Heart right ventricle (tissue), 16 donors: ENCODE measurements at regions not wholly inside any gene's neighbourhood (a gene's known extent, or its start where the extent isn't known, plus 50 kb on each side); places are given as distances from the start of the nearest gene placed in this dataset.

Experiments used
- ATAC-seq, 8 donors: fragments of 200-7000 bp; cut with Tn5 transposase; one replicate each; pipeline ENCODE4 v1.9.1; 2020; ENCODE audit warnings: mild to moderate bottlenecking in 8 of 8, moderate library complexity in 8 of 8, moderate number of reproducible peaks in 1 of 8
- DNase-seq, 2 donors: peaks; one replicate each; pipeline ENCODE4 v3.0.0-alpha.2; 2020
- H3K27ac ChIP-seq, 10 donors: fragments of 200-600 bp; sonication (generic) in 2 of 10; one replicate each; pipeline versions ENCODE4 v1.5.0 to v1.8.0; 2020 to 2022; ENCODE audit warnings: mild to moderate bottlenecking in 3 of 10
- H3K27me3 ChIP-seq, 7 donors: fragments of 200-600 bp; one replicate each; pipeline ENCODE4 v1.8.0; 2021 to 2022; ENCODE audit warnings: mild to moderate bottlenecking in 2 of 7
- H3K36me3 ChIP-seq, 9 donors: fragments of 200-600 bp; sonication (generic) in 1 of 9; one replicate each; pipeline versions ENCODE4 v1.5.0 to v1.8.0; 2020 to 2022; ENCODE audit warnings: mild to moderate bottlenecking in 2 of 9
- H3K4me1 ChIP-seq, 9 donors: fragments of 200-600 bp; sonication (generic) in 1 of 9; one replicate each; pipeline versions ENCODE4 v1.5.0 to v1.8.0; 2020 to 2022; ENCODE audit warnings: mild to moderate bottlenecking in 4 of 9
- H3K4me3 ChIP-seq, 10 donors: fragments of 200-600 bp; sonication (generic) in 2 of 10; one replicate each; pipeline versions ENCODE4 v1.5.0 to v1.8.0; 2020 to 2022; ENCODE audit warnings: mild to moderate bottlenecking in 7 of 10, moderate library complexity in 2 of 10
- H3K9me3 ChIP-seq, 11 donors: fragments of 200-600 bp in 10 of 11; sonication (generic) in 2 of 11; one replicate each; pipeline versions ENCODE4 v1.5.0 to v1.8.0; 2013 to 2022; ENCODE audit warnings: mild to moderate bottlenecking in 2 of 11, control low read depth in 1 of 11, moderate library complexity in 1 of 11
- CTCF ChIP-seq, 9 donors: fragments of 200-600 bp; sonication (generic) in 2 of 9; IDR thresholded peaks; one replicate each; pipeline versions ENCODE4 v1.5.0 to v1.8.0; 2021 to 2022; ENCODE audit warnings: antibody characterized with exemption in 9 of 9, mild to moderate bottlenecking in 5 of 9, moderate library complexity in 1 of 9
- WGBS, 2 donors: extraction: QIAGEN DNeasy Blood & Tissue Kit; methylation state at CpG; one replicate each; pipeline ENCODE4 v1.1.7; 2013; ENCODE audit warnings: inconsistent platforms in 1 of 2; 5-methylcytosine and 5-hydroxymethylcytosine counted together
- intact Hi-C, 10 donors: fragments of 100-400 bp; cut with DNase I; formaldehyde crosslinking; loops; one replicate each; pipeline versions ENCODE4 v1.11.1 to v1.14.2; 2022
- donor health status: Arrhythmogenic right ventricular cardiomyopathy.
- donor health status: ischemic (EF 13 %, LVEDD 7.1; RV severe dilation, severe dysfunction).
- donor health status: healthy with polysubstance abuse.
- donor health status: DM: no; HTN: yes; CAD: no.
- donor health status: DM: no; HTN: no; CAD: no.
- donor health status: ischemic (EF 25% LVEDD 6.9; RV normal size, moderate dysfunction).
- donor health status: ischemic (EF 25% LVEDD 5.7; RV mildly dilated, moderate dysfunction).
- donor health status: healthy.
- donor health status: DM: yes; HTN: yes; CAD: no.
- donor health status: Ischemic cardiomyopathy.
- donor health status: ischemic (EF 35%, LVEDD 5.7; RV mildly dilated, moderate dysfunction).
- donor health status: nonischemic (EF 11% LVEDD 7.7; RV severe dilation, severe dysfunction).
- donor health status: DM: yes; HTN: yes; CAD: no.
- donor health status: PGD.
- donor health status: ischemic (EF 29% LVEDD 5.4; RV normal size, mild dysfunction).
- donor health status: nonischemic (EF 23%, LVEDD 6.1; RV moderate dilation, normal function).

DNA sequence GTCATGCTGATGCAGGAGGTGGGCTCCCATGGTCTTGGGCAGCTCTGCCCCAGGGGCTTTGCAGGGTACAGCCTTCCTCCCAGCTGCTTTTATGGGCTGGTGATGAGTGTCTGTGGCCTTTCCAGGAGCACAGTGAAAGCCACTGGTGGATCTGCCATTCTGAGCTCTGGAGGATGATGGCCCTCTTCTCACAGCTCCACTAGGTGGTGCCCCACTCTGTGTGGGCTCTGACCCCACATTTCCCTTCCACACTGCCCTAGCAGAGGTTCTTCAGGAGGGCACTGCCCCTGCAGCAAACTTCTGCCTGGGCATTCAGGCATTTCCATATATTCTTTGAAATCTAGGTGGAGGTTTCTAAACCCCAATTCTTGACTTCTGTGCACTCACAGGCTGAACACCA is 1188.6 kb downstream of the MRPL39 start:
- intact Hi-C loops = no loop called here
- H3K36me3 ChIP-seq = no peaks in the 10 kb centered on the region
- no peak for TF ChIP-seq CTCF (IDR thresholded peaks at IDR 0.05)
- no peak overlapping the region for H3K4me3 ChIP-seq
- no peaks in the 10 kb centered on the region for H3K27me3 ChIP-seq
- peaks cover 0 to 6% (median 0%) of the 10 kb centered on the region in 9 donors for H3K4me1 ChIP-seq
- ATAC-seq (no peak), DNase-seq (no peak)
- H3K9me3 ChIP-seq = peaks cover 0 to 39% (median 15%) of the 10 kb centered on the region in 11 donors
- H3K27ac ChIP-seq = no peak overlapping the region

GRCh38 chr21:24411429-24411828 is 1195.9 kb downstream of the MRPL39 start:
- no peak for DNase-seq
- ATAC-seq = no peak
- no peaks in the 10 kb centered on the region for H3K36me3 ChIP-seq
- no peaks in the 10 kb centered on the region for H3K9me3 ChIP-seq
- intact Hi-C loops = no loop called here
- H3K27me3 ChIP-seq = no peaks in the 10 kb centered on the region
- H3K4me3 ChIP-seq = no peak overlapping the region
- H3K4me1 ChIP-seq = no peaks in the 10 kb centered on the region
- no peak for TF ChIP-seq CTCF (IDR thresholded peaks at IDR 0.05)
- H3K27ac ChIP-seq = no peak overlapping the region

DNA sequence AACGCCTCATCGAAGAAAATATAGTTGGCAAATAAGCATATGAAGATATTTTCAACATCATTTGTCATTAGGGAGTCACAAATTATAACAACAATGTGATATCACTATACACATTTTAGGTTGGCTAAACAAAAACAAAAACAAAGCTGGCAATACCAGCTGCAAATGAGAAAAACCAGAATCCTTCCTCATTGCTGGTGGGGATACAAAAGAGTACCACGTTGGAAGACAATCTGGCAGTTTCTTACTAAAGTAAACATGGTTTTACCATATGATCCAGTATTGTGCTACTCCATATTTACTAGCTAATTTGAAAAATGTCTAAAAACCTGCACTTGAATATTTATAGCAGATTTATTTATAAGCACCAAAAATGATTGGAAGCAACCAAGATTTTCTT is 1204.1 kb downstream of the MRPL39 start:
- H3K27me3 ChIP-seq = no peaks in the 10 kb centered on the region
- no peak for DNase-seq
- H3K4me1 ChIP-seq = no peaks in the 10 kb centered on the region
- 74 to 79% methylated on average over 3 of the region's 3 CpGs for WGBS, 2 donors
- no peak for TF ChIP-seq CTCF (IDR thresholded peaks at IDR 0.05)
- no peaks in the 10 kb centered on the region for H3K9me3 ChIP-seq
- H3K36me3 ChIP-seq = no peaks in the 10 kb centered on the region
- H3K27ac ChIP-seq = no peak overlapping the region
- intact Hi-C loops = no loop called here
- ATAC-seq = no peak
- no peak overlapping the region for H3K4me3 ChIP-seq

- no peak overlapping the region for H3K4me3 ChIP-seq
- H3K27ac ChIP-seq = no peak overlapping the region
- intact Hi-C loops = no loop called here
- WGBS, 2 donors = 69 to 77% methylated on average over 2 of the region's 2 CpGs
- no peak for TF ChIP-seq CTCF (IDR thresholded peaks at IDR 0.05)
- ATAC-seq = no peak
- no peaks in the 10 kb centered on the region for H3K36me3 ChIP-seq
- no peak for DNase-seq
- H3K4me1 ChIP-seq = no peaks in the 10 kb centered on the region
- H3K9me3 ChIP-seq = peaks cover 0 to 8% (median 0%) of the 10 kb centered on the region in 11 donors
- H3K27me3 ChIP-seq = no peaks in the 10 kb centered on the region
Observed at GRCh38 chr21:24395320-24395923, 1211.9 kb downstream of the MRPL39 start.
